ENCODE measurements at regions not wholly inside any gene's neighbourhood (a gene's known extent, or its start where the extent isn't known, plus 50 kb on each side); places are given as distances from the start of the nearest gene placed in this dataset.

GRCh38 chr5:6225121-6225607 lies 153.2 kb downstream of the MED10 start:
- TF ChIP-seq CTCF (conservative IDR thresholded peaks at IDR 0.05) (no peak), ZFX (IDR thresholded peaks at IDR 0.05) (no peak)
